Kidney glomerular epithelial cell (primary cell): ENCODE measurements at regions not wholly inside any gene's neighbourhood (a gene's known extent, or its start where the extent isn't known, plus 50 kb on each side); places are given as distances from the start of the nearest gene placed in this dataset.

Experiments used
- DNase-seq: peaks from one replicate; lab custom pipeline; 2025; lab: John Stamatoyannopoulos, UW

GRCh38 chr7:156127166-156128134 is 315.2 kb upstream of the SHH start:
- no peak for DNase-seq

GRCh38 chr7:156125841-156126730 is 313.8 kb upstream of the SHH start:
- no peak for DNase-seq

- no peak for DNase-seq
These were observed 312.1 kb upstream of the SHH start for GRCh38 chr7:156124356-156124755.

GRCh38 chr7:156123362-156123761 is 311.1 kb upstream of the SHH start:
- no peak for DNase-seq

- DNase-seq = no peak
These were observed 310.6 kb upstream of the SHH start for GRCh38 chr7:156122752-156123354.

- no peak for DNase-seq
These were observed 309.7 kb upstream of the SHH start for GRCh38 chr7:156121956-156122355.

- DNase-seq = no peak
These were observed 309.2 kb upstream of the SHH start for GRCh38 chr7:156121434-156121833.

GRCh38 chr7:156120552-156120951 is 308.3 kb upstream of the SHH start:
- no peak for DNase-seq

- no peak for DNase-seq
These were observed 307.5 kb upstream of the SHH start for GRCh38 chr7:156119771-156120170.

GRCh38 chr7:156118248-156118645 is 306.0 kb upstream of the SHH start:
- DNase-seq = no peak

- DNase-seq = no peak
These were observed 305.4 kb upstream of the SHH start for GRCh38 chr7:156117542-156118247.

- DNase-seq = no peak
These were observed 304.4 kb upstream of the SHH start for GRCh38 chr7:156116514-156117215.

- DNase-seq = no peak
These were observed 303.3 kb upstream of the SHH start for GRCh38 chr7:156115582-156115981.

- no peak for DNase-seq
These were observed 301.5 kb upstream of the SHH start for GRCh38 chr7:156113731-156114130.

GRCh38 chr7:156109988-156110387 is 297.7 kb upstream of the SHH start:
- DNase-seq = no peak

GRCh38 chr7:156109076-156109475 is 296.8 kb upstream of the SHH start:
- DNase-seq = no peak

GRCh38 chr7:156107957-156108356 is 295.7 kb upstream of the SHH start:
- DNase-seq = no peak

- DNase-seq = no peak
These were observed 293.8 kb upstream of the SHH start for GRCh38 chr7:156106107-156106426.

- no peak for DNase-seq
These were observed 293.3 kb upstream of the SHH start for GRCh38 chr7:156105337-156106106.

- no peak for DNase-seq
These were observed 292.5 kb upstream of the SHH start for GRCh38 chr7:156104501-156105336.
